Skin epidermis (tissue), 12 donors: ENCODE measurements at regions not wholly inside any gene's neighbourhood (a gene's known extent, or its start where the extent isn't known, plus 50 kb on each side); places are given as distances from the start of the nearest gene placed in this dataset.
"Not testable (repeated sequence)": the region's sequence is repeated elsewhere in the genome, so short reads cannot be mapped to it uniquely, and the experiment has no call there.

ENCODE experiments used
- H3K27ac ChIP-seq, 21 experiments: fragments of 200-600 bp; sonication (generic) in 11 of 21; one replicate each; pipeline ENCODE4 v1.5.0; 2020; ENCODE audit warnings: mild to moderate bottlenecking in 3 of 21, inconsistent platforms in 2 of 21, moderate library complexity in 2 of 21
- H3K4me3 ChIP-seq, 7 experiments: fragments of 200-600 bp; sonication (generic) in 2 of 7; one replicate each; pipeline ENCODE4 v1.5.0; 2020; ENCODE audit warnings: inconsistent platforms in 2 of 7, mild to moderate bottlenecking in 2 of 7, moderate library complexity in 1 of 7

- H3K4me3 ChIP-seq, result no peak overlapping the region
- H3K27ac ChIP-seq, result no peak overlapping the region
These were observed 270.4 kb downstream of the ZBBX start for GRCh38 chr3:167109746-167110145.

DNA sequence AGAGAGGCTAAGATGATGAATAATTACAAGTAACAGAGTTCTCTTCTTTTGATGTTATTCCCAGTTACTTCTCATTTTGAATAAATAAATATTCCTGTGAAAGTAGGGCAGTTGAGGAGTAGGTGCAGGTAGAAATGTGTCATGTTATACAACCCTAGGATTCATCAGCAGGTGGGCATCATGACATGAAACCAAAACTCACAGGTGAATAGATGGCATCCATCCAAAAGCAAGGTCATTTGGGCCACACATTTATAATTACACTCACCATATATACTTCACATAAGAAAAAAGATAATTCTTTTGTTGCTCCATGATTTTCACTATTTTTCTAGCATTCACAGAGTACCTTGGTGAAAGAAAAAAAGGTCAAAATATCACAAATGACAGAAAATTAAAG lies 273.6 kb downstream of the ZBBX start:
- no peak overlapping the region for H3K27ac ChIP-seq
- no peak overlapping the region for H3K4me3 ChIP-seq

DNA sequence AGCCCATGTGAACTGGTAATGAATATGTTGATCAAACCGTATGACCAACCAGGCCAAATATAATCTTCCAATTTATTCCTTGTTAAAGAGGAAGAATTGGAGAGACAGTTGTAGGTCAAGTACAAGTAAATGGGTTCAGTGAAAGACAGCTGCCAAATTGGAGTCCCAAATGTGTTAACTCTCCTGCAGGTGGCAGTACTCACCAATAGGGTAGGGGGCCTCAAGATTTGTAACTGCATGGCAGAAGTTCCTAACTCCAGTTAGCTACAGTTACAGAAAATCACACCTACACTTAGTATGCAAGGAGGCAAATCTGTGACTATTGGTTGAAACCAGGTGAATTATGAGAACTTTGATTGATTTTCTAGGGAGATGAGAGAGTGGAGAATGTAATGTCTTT lies 278.0 kb downstream of the ZBBX start:
- H3K27ac ChIP-seq, result no peak overlapping the region
- no peak overlapping the region for H3K4me3 ChIP-seq

DNA sequence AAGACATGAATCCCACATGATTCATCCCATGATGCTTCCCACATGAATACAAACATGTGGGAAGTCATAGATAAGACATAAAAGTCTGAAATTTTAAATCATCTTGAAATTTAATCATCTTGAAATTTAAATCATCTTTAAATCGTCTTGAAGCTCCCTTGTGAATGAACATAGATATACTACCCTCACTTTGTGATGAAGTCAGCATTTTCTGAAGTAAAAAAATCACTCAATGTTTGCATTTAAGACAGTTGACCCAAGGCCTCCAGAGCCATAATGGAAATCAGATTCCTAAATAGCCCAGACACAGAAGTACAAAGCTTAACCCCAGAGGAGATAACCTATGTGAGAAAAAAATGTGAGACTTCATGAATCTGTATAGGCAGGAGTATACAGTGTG lies 279.4 kb downstream of the ZBBX start:
- Histone ChIP-seq H3K4me3 (no peak overlapping the region), H3K27ac (no peak overlapping the region)

DNA sequence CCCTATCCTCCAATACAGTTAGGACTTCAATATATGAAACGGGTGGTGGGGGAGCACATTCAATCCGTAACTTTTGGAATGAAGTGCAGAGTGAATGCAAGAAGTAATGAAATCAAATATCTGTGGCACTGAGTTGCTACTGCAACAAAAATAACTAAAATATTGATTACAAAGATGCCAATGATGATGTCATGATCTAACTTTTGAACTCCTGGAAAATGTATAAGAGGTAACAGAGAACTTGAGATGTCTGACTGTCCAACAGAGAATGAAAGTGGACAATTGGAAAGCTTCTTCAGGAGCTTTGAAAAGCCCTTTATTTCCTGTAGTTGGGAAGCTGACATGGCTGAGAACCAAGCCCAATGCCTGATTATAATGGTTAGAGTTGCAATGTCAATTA lies 279.9 kb downstream of the ZBBX start:
- H3K27ac ChIP-seq, result no peak overlapping the region
- no peak overlapping the region for H3K4me3 ChIP-seq

GRCh38 chr3:167095976-167096375 lies 284.1 kb downstream of the ZBBX start:
- Histone ChIP-seq H3K27ac (no peak overlapping the region), H3K4me3 (no peak overlapping the region)

- H3K4me3 ChIP-seq, result no peak overlapping the region
- no peak overlapping the region for H3K27ac ChIP-seq
These were observed 285.5 kb downstream of the ZBBX start for GRCh38 chr3:167094632-167095031.

GRCh38 chr3:167091226-167091625 lies 288.9 kb downstream of the ZBBX start:
- Histone ChIP-seq H3K27ac (no peak overlapping the region), H3K4me3 (no peak overlapping the region)

- no peak overlapping the region for H3K27ac ChIP-seq
- no peak overlapping the region for H3K4me3 ChIP-seq
These were observed 295.6 kb downstream of the ZBBX start for GRCh38 chr3:167084545-167084944.

- Histone ChIP-seq H3K4me3 (no peak overlapping the region), H3K27ac (no peak overlapping the region)
These were observed 302.0 kb downstream of the ZBBX start for GRCh38 chr3:167078070-167078622.

- no peak overlapping the region for H3K27ac ChIP-seq
- no peak overlapping the region for H3K4me3 ChIP-seq
These were observed 312.3 kb downstream of the ZBBX start for GRCh38 chr3:167067787-167068161.

GRCh38 chr3:167066977-167067786 lies 312.9 kb downstream of the ZBBX start:
- H3K4me3 ChIP-seq, result no peak overlapping the region
- no peak overlapping the region for H3K27ac ChIP-seq

DNA sequence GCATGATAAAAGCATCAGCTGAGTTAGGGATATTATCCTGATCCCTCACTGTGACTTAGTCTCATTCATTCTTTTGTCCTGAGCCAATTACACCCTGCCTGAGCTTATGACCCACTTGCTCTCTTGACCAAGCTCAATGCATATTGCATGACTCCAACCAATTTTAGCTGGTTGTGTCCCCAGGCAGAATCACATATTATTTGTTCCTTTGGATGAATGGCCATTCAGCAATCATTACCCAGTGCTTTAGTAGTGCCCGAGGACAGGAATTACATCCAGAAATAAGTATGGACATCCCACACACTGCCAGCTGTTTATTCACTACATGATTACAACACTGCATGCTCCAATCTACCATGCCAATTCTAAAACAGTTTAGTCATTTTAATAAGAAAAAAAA lies 322.5 kb downstream of the ZBBX start:
- no peak overlapping the region for H3K27ac ChIP-seq

GRCh38 chr3:167054926-167055325 lies 325.2 kb downstream of the ZBBX start:
- Histone ChIP-seq H3K4me3 (no peak overlapping the region), H3K27ac (no peak overlapping the region)

More for the DNA sequence above, 322.5 kb downstream of the ZBBX start:
- no peak overlapping the region for H3K4me3 ChIP-seq

DNA sequence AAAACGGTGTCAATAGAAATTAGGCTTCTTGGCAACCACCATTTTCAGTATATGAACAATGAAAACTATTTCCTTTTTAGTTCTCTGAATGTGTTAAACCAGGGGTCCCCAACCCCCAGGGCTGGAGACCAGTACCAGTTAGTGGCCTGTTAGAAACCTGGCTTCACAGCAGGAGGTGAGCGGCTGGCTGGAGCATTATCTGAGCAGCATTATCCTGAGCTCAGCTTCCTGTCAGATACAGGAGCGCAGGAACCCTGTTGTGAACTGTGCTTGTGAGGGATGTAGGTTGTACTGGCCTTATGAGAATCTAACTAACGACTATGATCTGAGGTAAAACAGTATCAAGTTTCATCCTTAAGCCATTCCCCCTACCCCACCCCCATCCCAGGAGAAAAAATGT lies 328.7 kb downstream of the ZBBX start:
- no peak overlapping the region for H3K4me3 ChIP-seq
- H3K27ac ChIP-seq, result no peak overlapping the region

- Histone ChIP-seq H3K27ac (no peak overlapping the region), H3K4me3 (no peak overlapping the region)
These were observed 346.2 kb downstream of the ZBBX start for GRCh38 chr3:167033866-167034265.

GRCh38 chr3:167032267-167032876 lies 347.7 kb downstream of the ZBBX start:
- no peak overlapping the region for H3K27ac ChIP-seq
- H3K4me3 ChIP-seq, result no peak overlapping the region

DNA sequence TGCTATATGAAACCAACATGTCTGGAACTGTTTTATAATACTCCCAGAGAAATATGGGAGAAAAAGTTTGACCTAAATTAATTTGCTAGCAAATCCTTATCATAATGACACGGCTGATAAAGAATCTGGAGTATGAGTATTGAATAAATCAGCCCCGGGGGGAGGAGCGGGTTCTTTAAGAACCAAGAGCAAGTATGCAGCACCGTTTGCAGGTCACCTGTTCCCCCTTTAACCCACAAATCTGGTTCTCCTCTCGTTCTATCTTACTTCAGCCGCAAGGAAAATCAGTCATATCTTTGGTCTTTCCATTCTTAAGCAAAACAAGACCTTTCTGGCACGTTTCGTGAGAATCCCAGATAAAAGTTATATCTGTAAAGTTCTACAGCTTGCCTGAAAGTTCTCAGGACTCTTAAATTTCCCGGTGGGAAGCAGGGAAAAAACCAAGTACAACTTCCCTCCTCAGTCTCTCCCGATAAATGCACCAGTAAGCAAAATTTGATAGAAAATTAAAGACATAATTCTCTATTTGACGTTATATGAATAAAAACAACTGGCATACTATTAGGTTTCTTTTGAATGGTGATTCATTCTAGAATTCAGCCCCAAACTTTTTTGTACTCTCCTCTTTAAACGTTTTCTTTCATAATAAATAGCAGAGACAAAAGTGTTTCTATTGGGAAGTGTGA lies 348.6 kb downstream of the ZBBX start:
- no peak overlapping the region for H3K4me3 ChIP-seq
- H3K27ac ChIP-seq, result no peak overlapping the region

DNA sequence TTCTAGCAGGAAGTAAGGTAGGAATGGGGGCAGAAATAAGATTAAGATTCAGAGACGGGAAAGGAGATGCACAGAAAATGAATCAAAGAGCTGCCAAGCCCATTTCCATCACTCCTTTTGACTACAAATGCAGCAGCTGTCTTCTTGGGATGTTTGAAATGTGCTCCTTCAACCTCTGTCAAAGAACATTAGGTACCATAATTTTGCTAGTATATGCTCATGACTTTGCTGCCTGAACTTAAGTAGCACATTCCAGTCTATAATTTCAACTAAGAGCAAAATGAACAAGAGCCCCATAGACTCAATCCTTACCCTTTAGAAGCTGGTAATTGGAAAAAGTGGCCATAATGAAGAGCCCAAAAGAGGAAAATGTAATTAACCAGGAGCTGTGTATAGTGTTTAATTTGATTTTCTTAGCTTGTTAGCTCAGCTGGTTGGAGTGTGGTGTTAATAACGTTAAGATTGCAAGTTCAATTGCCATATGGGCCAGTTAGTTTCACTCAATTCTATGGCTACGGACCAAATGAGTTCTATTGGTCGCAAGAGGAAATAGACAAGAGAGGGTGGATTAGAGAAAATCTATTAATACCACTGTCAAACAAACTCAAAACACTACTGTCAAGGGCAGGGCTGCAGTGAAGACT lies 349.9 kb downstream of the ZBBX start:
- no peak overlapping the region for H3K4me3 ChIP-seq
- no peak overlapping the region for H3K27ac ChIP-seq

DNA sequence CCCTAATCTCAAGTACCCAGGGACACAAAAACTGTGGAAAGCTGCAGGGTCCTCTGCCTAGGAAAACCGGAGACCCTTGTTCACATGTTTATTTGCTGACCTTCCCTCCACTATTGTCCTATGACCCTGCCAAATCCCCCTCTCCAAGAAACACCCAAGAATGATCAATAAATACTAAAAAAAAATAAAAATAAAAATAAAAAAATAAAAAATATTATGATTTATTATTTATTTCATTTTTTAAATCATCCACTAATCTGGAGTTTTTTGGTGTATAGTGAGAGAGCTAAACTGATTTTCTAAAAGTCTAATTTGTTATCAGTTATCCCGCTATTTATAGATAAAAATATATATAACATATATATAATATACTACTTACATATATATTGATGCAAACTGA lies 360.6 kb downstream of the ZBBX start:
- H3K27ac ChIP-seq, H3K4me3 ChIP-seq: not testable (repeated sequence)
